ENCODE measurements at regions not wholly inside any gene's neighbourhood (a gene's known extent, or its start where the extent isn't known, plus 50 kb on each side); places are given as distances from the start of the nearest gene placed in this dataset.

DNA sequence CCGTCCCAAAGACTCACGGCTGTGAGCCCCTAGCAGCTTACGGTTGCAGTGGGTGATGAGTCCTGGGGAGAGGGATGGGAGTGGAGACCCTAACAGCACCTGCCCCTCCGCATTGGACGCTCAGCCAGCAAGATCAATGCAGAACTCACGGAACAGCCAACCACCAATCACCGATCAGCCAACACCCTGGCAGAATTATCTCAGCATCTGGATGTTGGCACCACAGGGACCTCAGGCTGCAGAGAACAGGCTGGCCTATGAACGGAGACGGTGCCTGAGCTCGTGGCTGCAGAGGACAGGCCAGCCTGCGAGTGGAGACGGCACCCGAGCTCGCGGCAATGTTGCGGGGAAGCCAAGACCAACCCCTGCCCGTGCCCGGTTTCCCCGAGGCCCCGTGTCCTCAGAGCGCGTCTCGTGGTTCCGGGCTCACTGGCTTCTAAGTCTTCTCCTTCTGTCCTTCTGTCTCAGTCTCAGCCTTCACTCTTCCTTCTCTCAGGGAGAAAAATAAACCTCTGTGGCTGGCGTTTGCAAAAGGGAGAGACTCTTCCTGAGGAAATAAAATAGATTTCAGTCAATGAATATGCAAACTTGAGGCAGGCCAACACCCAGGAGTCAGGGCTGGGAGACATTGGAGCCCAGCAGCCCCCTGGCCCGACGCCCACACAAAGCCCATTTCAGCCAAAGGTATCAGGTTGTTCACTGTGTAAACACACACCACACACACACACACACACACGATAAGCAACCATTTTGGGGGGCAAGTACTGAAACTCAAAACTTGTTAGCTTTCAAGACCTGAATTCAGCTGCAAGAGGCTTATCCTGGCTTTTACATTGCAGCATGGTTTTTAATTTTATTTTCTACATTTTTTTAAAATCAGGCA lies 67.8 kb downstream of the SIK1 start:
- TF ChIP-seq ZFX (IDR thresholded peaks at IDR 0.05) (no peak), CTCF (conservative IDR thresholded peaks at IDR 0.05) (no peak)
- no peak overlapping the region for H3K27ac ChIP-seq

DNA sequence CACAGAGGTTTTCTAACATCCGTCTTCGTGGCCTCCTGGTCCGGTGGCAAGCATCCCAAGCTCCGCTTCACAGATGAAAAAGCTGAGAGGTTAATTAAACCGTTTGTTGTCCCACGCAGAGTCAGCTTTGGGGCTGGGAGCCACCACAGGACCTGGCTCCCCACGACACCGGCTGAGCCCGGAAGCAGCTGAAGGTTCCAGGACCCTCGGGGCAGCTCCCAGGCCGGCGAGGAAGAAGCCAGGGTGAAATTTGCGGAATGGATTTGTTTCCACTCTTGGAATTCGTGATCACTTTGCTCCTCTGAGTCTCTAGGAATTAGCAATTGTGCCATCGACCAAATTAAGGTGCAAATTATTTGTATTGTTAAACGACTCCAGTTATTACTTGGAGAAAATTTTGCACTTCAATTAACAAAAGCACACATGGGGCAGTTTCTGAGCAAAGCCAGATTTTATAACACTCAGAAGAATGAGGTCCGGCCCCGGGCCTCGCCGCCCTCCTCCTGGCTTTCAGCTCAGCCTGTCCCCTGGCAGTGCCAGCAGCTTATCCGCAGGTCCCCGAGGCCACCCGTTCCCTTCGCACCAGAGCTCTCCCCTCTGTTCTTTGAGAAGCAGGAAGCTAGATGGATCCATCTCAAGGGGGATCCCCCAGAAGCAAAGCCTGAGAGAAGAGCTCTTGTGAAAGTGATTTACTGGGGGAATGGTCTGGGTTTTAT lies 69.1 kb downstream of the SIK1 start:
- TF ChIP-seq ZFX (IDR thresholded peaks at IDR 0.05), result no peak
- no peak for TF ChIP-seq CTCF (conservative IDR thresholded peaks at IDR 0.05)
- no peak overlapping the region for H3K27ac ChIP-seq

GRCh38 chr21:43355925-43356289 lies 71.0 kb downstream of the SIK1 start:
- TF ChIP-seq ZFX (IDR thresholded peaks at IDR 0.05) (no peak), CTCF (conservative IDR thresholded peaks at IDR 0.05) (no peak)
- H3K27ac ChIP-seq, result no peak overlapping the region

DNA sequence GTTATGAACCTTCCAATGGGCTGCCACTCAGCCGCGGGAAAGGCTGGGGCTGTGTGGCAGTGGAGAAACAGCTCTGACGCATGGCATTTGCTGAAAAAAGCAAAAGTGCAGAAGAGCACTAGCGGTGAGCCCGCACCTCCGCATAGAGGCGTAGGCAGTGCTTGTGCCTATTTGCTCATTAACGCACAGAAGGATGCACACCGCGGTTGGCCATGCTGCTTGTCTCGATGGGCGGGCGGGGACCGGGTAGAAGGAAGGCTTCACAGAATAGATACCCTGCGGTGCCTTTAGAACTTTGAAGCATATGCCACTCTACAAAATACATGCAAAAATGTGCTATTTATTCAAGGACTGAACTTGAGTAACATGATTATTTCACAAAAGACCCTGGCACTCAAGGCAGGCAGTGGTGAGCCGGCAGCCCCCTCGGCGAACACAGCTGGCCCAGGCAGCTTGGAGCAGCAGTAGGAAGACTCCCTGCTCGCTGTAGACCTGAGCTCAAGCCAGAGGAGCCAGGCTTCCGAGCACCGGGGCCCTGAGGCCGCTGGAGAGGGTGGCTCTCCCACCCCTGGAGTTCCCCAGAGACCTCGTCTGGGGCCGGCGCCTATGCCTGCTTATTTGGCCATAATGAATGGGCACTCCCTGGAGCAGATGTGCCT lies 71.5 kb downstream of the SIK1 start:
- H3K27ac ChIP-seq, result no peak overlapping the region
- TF ChIP-seq ZFX (IDR thresholded peaks at IDR 0.05) (no peak), CTCF (conservative IDR thresholded peaks at IDR 0.05) (no peak)

DNA sequence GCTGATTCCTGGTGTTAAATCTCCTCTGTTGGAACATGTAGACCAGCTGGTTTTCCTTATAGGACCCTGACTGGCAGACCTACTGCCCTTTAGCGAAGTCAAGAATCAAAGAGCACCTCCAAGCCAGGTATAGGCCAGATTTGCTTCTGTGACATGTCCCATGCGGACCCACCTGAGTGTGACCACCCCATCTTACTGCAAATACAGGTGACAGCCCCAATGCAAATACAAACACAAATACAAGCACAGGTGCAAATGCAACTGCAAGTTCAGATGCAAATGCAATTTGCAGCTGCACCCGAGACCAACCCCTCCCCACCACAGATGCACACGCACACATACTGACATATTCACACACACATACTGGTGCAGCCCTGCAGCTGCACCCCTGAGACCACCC lies 72.3 kb downstream of the SIK1 start:
- no peak overlapping the region for H3K27ac ChIP-seq
- TF ChIP-seq CTCF (conservative IDR thresholded peaks at IDR 0.05) (no peak), ZFX (IDR thresholded peaks at IDR 0.05) (no peak)

DNA sequence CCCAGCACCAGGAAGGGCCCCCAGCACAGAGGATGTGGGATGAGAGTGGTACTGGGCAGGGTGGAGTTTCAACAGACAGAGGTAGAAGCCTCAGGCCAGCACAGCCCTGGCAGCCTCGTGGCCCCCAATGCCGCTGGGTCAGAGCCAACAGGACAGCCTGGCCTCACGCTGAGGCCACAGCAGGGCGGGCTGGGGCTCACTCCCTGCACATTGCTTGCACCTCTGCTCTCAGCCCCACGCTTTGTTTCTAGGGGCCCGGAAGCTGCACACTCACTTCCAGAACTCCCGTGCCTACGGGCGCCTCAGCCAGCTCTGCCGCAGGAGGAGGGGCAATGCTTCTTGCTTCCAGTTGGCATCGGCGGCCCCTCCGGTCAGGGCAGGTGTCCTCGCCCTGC lies 72.9 kb downstream of the SIK1 start:
- TF ChIP-seq CTCF (conservative IDR thresholded peaks at IDR 0.05), result no peak
- no peak for TF ChIP-seq ZFX (IDR thresholded peaks at IDR 0.05)
- H3K27ac ChIP-seq, result no peak overlapping the region

All from C4-2B (cell line).